NCI-H1436 (cell line): ENCODE measurements at regions not wholly inside any gene's neighbourhood (a gene's known extent, or its start where the extent isn't known, plus 50 kb on each side); places are given as distances from the start of the nearest gene placed in this dataset.
"Not testable (repeated sequence)": the region's sequence is repeated elsewhere in the genome, so short reads cannot be mapped to it uniquely, and the experiment has no call there.

ENCODE experiments used
- DNase-seq: peaks from one replicate; lab custom pipeline; 2025; lab: John Stamatoyannopoulos, UW

GRCh38 chr16:60142619-60143347 lies 1408.7 kb upstream of the GOT2 start:
- no peak for DNase-seq

GRCh38 chr16:60137891-60138290 lies 1403.8 kb upstream of the GOT2 start:
- DNase-seq = no peak

- DNase-seq = no peak
Measured at GRCh38 chr16:60127196-60127595, 1393.1 kb upstream of the GOT2 start.

- DNase-seq = not testable (repeated sequence)
Measured at GRCh38 chr16:60126115-60126514, 1392.0 kb upstream of the GOT2 start.

GRCh38 chr16:60123392-60124023 lies 1389.4 kb upstream of the GOT2 start:
- DNase-seq = no peak

- no peak for DNase-seq
Measured at GRCh38 chr16:60120586-60120985, 1386.5 kb upstream of the GOT2 start.

- DNase-seq = no peak
Measured at GRCh38 chr16:60110531-60110930, 1376.4 kb upstream of the GOT2 start.

GRCh38 chr16:60107871-60108270 lies 1373.8 kb upstream of the GOT2 start:
- DNase-seq = no peak

GRCh38 chr16:60107437-60107836 lies 1373.3 kb upstream of the GOT2 start:
- no peak for DNase-seq

- no peak for DNase-seq
Measured at GRCh38 chr16:60100371-60100770, 1366.3 kb upstream of the GOT2 start.

GRCh38 chr16:60091529-60091928 lies 1357.4 kb upstream of the GOT2 start:
- DNase-seq = no peak

- no peak for DNase-seq
Measured at GRCh38 chr16:60091071-60091470, 1357.0 kb upstream of the GOT2 start.

- no peak for DNase-seq
Measured at GRCh38 chr16:60087530-60087929, 1353.4 kb upstream of the GOT2 start.

- not testable (repeated sequence) for DNase-seq
Measured at GRCh38 chr16:60078819-60079218, 1344.7 kb upstream of the GOT2 start.

GRCh38 chr16:60077861-60078260 lies 1343.7 kb upstream of the GOT2 start:
- DNase-seq = no peak

GRCh38 chr16:60074378-60074777 lies 1340.3 kb upstream of the GOT2 start:
- DNase-seq = no peak

- no peak for DNase-seq
Measured at GRCh38 chr16:60073376-60073775, 1339.3 kb upstream of the GOT2 start.

GRCh38 chr16:60064026-60064425 lies 1329.9 kb upstream of the GOT2 start:
- DNase-seq = no peak

GRCh38 chr16:60061396-60061795 lies 1327.3 kb upstream of the GOT2 start:
- no peak for DNase-seq

GRCh38 chr16:60060731-60061130 lies 1326.6 kb upstream of the GOT2 start:
- no peak for DNase-seq

- no peak for DNase-seq
Measured at GRCh38 chr16:60059141-60059540, 1325.0 kb upstream of the GOT2 start.

GRCh38 chr16:60041671-60042070 lies 1307.6 kb upstream of the GOT2 start:
- no peak for DNase-seq

- DNase-seq = no peak
Measured at GRCh38 chr16:60031740-60032139, 1297.6 kb upstream of the GOT2 start.

- DNase-seq = no peak
Measured at GRCh38 chr16:60027351-60027750, 1293.2 kb upstream of the GOT2 start.
